HUDEP-2 (cell line): ENCODE measurements at regions not wholly inside any gene's neighbourhood (a gene's known extent, or its start where the extent isn't known, plus 50 kb on each side); places are given as distances from the start of the nearest gene placed in this dataset.
"Not testable (repeated sequence)": the region's sequence is repeated elsewhere in the genome, so short reads cannot be mapped to it uniquely, and the experiment has no call there.

ENCODE experiments used
- DNase-seq, 76 experiments: peaks; one replicate each; lab custom pipeline; 2025; ENCODE audit not compliant: unreplicated experiment in 76 of 76; lab: John Stamatoyannopoulos, UW

DNA sequence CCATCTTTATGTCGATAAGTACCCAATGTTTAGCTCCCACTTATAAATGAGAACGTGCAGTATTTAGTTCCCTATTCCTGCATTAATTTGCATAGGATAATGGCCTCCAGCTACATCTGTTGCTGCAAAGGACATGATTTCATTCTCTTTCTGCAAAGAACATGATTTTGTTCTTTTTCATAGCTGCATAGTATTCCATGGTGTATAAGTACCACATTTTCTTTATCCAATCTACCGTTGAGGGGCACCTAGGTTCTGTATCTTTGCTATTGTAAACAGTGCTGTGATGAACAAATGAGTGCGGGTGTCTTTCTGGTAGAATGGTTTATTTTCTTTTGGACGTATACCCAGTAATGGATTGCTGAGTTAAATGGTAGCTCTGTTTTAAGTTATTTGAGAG, 63.0 kb downstream of the HLX start:
- DNase-seq = no peak

GRCh38 chr1:220942914-220943313, 63.7 kb downstream of the HLX start:
- DNase-seq = not testable (repeated sequence)

DNA sequence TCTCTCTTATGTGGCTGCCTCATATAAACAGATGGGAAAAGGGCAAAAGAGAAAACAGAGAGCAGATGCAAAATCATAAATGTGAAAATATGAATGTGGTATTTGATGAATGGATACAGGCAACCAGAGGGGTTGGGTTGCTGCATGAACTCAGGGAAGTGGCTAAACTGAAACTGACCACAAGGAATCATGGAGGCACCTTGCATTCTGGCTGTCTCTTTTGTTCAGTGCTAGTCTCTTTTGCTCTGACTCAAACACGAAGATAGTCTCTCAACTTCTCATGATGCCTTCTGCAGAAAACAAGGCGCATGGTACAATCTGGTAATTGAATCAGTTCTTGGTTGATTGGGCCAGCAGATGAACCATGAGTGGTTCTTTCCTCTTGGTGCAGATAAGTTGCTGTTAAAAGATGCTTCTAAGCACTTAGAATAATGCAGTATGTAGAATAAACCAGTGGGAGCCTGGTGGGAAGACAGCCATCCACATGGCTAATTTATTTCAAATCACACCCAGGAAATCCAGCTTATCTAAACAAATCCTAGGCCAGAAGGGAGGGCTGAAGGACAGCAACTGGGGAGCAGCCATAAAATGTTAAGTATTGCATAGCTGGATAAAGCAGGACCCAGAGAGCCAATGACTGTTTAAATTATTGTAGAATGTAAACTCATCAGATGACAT, 64.2 kb downstream of the HLX start:
- no peak for DNase-seq

DNA sequence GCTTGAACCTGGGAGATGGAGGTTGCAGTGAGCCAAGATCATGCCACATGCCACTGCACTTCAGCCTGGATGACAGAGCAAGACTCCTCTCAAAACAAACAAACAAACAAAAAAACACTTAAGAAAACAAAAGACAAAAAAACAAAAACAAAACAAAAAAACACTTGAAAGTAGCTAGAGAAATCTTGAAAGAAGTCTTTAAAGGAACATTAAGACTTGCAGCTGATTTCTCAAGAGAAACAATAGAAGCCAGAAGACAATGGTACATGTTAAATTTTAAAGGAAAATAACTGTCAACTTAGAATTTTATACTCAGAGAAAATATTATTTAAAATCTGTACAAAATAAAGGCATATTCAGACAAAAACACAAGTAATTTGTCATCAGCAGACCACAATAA, 71.3 kb downstream of the HLX start:
- no peak for DNase-seq

DNA sequence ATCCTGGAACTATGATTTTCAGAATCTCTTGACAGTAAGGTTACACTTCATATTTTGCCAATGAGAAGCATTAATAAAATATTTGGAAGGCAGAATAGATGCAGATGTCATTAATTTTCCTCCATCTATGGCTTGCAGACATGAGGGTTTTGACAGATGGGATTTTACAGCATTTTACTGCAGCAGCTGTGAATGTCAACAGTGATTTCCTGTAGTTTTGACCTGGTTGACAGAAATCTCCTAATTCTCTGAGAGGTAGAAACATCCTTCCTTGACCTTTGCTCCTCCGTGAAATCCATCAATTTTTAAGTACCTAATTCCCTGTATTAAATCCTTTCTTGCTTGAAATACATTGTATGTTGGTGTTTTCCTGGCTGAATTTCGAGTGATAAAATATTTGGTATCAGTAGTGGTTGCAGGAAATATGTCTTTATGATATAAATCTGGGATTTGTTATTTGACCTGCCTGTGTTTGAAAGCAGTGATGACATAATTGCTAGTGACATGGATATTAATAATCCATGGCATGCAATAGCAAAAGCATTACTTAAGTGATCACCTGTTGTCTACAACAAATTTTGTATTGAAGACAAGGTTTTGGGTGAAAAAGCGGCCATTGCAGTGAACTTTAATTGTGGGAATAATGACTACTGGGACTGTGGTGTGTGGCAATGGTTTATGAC, 73.9 kb downstream of the HLX start:
- DNase-seq = no peak

DNA sequence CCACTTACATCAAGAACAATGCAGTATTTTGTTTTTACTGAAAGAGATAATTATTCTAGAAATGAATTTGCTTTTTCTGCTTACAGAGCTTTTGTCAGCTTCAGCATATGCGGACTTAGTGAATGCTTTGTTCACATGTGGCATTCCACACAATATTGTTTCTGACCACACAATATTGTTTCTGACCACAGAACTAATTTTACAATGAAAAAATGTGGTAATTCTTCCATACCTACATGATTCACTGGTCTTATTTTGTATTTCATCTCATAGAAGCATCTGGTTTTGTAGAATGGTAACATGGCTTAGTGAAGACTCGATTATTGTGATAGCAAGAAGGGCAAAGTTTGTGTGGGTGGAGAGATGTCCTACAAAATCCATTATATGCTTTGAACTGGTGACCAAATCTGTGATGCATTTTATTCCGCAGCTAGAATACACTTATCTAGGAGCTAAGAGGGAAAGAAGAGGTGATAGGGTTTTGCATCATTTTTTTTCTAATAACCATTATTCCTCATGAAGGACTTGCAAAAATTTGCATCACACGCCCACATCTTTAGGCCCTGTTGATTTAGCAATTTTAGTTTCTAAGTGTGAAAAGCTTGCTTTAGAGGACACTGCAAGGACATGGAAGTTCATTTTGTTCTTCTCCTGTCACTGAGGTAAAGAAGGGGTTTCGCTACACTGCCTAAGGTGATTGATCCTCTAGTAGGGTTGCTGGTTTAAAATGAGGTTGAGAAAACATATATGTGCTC, 75.3 kb downstream of the HLX start:
- DNase-seq = no peak

DNA sequence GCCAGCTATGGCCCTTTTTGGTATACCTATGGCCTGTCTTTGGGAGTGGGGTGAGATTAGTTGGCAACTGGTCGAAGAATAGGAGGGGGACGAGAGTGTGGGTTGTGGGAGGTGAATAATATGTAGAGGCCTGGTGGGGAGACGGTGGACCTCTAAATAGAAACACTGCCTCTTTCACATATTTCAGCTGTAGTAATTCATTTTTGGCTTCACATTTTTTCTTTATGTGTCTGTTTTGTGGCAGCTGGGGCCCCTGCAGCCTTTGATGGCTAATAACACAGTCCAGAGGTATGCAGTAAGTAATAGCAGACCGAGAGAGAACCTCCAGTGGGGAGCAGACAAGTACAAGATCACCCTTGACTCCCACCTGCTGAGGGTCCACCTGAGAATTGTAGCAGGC, 75.9 kb downstream of the HLX start:
- DNase-seq = no peak

DNA sequence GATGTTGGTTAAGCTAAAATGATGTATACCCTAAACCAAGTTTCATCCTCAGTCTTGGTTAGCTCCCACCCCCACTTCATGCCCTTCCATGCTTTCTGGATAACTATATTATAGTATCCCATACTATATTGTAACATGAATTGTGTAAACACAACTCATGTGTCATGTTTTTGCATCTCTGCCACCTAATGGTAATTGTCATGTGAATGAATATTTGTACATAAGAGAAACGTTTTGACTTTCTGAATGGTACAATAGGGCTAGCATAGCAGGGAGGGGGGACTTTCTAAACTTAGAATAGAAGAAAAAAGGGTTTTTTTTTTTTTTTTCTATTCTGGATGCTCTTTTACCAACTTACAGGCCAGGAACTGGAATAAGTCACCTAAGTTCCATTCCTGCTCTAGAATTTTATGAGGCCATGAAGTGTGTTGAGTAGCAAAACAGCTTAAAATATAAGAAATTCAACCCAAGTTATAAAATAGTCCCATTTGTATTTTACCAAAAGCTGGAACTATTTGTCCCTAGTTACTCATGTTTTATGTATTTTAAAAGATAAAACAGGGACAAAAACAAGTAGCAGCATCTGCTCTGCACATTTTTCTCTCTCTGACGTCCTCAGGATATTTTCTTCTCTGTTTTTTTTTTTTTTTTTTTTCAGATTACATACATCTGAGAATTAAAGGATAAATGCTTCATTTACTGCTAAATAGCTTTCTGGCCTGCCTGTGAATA, 77.4 kb downstream of the HLX start:
- DNase-seq = no peak

- DNase-seq = no peak
Measured at GRCh38 chr1:220957233-220957605, 78.0 kb downstream of the HLX start.

DNA sequence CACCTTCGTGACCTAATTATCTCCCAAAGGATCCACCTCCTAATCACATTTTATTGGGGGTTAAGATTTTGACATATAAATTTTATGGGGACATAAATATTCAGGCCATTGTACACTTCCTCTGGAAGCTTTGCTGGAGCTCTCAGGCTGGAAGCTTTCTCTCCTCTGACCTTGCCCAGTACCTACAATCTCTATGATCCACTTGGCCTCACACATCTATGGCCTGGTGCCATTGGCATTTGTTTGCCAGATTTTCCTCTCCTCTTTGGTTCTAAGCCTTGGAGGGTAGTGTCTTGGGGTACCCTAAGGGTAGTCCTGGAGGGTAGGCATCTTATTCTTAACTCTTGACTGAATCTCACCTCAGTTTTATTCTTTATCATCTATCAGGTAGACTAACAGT, 79.0 kb downstream of the HLX start:
- no peak for DNase-seq

DNA sequence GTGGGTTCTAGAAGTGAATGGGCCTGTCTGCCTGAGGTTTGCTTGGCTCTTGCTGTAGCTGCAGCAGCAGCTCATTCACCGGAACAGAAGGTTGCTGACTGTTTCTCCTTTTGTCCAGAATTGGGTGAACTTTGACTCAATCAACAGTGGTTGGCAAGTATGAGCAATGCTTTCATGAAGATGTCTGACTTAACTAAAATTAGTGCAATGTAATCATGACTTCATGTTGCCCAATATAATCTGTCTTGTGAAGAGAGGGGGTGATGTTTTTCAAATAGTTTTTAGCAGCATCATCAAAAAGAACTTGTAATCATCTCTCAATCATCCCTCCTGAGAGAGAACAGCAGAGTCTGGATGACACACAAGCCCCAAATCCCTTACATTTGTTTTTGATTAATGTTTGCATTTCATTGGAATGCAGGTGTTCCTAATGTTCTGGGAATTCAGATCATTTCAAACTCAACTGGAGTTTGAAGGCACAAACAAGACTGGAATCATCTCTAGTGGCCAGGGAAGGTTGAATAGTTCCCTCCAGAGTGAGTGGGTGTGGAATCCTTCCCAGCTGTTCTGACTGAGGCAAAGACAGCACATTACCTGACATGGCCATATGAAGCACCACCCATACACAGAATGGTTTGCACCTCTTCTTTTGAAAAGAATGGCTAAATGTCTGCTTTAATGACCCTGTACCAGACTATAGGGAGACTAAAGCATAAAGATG, 82.9 kb downstream of the HLX start:
- DNase-seq = no peak

GRCh38 chr1:220966041-220966440, 86.8 kb downstream of the HLX start:
- peak in 1 of 76 experiments; percentile 13 for DNase-seq

- DNase-seq = no peak
Measured at GRCh38 chr1:220966473-220966872, 87.2 kb downstream of the HLX start.

GRCh38 chr1:220966881-220967611, 87.8 kb downstream of the HLX start:
- DNase-seq = peak in 74 of 76 experiments; percentile 24 to 90 (median 74)

GRCh38 chr1:220967911-220968310, 88.7 kb downstream of the HLX start:
- no peak for DNase-seq

GRCh38 chr1:220969281-220969680, 90.0 kb downstream of the HLX start:
- DNase-seq = not testable (repeated sequence)

DNA sequence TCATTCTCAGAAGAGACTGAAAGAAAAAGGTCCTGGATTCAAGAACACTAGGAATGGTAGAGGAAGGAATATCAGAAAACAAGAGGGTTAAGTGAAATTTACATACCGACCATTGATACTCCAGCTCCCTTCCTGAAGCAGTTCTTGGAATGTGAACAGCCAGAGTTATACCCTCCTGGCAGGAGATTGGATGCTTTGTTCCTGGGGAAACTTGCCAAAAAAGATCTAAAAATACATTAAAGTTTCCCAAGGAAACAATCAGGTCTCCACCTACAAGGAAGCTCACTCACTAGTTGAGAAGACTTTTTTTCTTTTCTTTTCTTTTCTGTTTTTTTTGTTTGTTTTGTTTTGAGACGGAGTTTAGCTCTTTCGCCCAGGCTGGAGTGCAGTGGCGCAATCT, 91.1 kb downstream of the HLX start:
- DNase-seq = no peak

DNA sequence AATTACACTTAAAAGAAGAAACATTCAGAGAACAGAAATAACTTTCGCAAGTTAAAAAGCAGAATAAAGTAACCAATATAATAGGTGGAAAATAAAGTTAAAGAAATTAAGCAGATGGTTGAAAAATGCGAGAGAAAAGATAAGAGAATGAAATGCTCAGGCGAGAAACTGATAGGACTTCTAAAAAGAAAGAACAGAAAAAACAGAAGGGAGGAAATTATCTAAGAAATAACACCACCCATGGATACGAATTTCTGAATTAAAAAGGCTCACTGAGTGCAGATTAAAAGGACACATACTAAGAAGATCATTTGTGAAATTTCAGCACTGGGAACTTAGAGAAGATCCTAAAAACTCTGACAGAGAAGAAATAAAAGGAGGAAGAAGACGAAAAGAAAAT, 92.0 kb downstream of the HLX start:
- DNase-seq = peak in 1 of 76 experiments; percentile 5

- no peak for DNase-seq
Measured at GRCh38 chr1:220974431-220974830, 95.2 kb downstream of the HLX start.

DNA sequence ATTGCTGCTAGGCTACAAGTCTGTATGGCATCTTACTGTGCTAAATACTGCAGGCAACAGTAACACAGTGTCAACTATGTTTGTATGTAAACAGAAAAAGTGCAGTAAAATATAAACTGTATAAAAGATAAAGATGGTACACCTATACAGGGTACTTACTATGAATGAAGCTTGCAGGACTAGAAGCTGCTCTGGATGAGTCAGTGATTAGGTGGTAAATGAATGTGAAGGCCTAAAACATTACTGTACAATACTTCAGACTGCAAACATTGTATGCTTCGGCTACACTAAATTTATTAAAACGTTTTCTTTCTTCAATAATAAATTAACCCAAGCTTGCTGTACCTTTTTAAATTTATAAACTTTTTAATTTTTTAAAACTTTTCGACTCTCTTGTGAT, 97.1 kb downstream of the HLX start:
- DNase-seq = no peak
